GM18511 (cell line): ENCODE measurements at regions not wholly inside any gene's neighbourhood (a gene's known extent, or its start where the extent isn't known, plus 50 kb on each side); places are given as distances from the start of the nearest gene placed in this dataset.
A peak's percentile ranks its signal among the peaks of the same experiment; 100 is the strongest.

Source experiments
- ATAC-seq: cut with Tn5 transposase; IDR thresholded peaks from one replicate; pipeline ENCODE4 v1.9.1; 2021; ENCODE audit warnings: mild to moderate bottlenecking, moderate library complexity; ENCODE audit not compliant: unreplicated experiment

DNA sequence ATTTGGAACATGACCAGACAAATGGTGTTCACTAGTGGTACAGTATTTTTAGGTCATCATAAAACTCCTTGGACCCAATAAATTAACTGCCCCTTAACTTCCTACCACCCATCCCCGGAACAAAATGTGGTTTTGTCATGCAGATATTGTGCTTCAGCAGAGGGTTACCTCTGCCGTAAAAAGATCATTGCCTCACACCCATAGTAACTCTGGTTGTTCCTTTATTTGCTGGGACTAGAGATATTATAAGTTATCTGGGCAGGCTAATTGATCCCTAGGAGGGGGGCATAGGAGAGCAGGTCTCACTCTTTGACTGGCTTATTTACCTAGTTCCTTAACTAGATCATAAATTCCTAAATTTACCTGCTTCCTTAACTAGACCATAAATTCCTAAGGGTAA lies 1343.9 kb upstream of the CHAC2 start:
- ATAC-seq: no peak

GRCh38 chr2:52423111-52423510 lies 1344.5 kb upstream of the CHAC2 start:
- no peak for ATAC-seq

DNA sequence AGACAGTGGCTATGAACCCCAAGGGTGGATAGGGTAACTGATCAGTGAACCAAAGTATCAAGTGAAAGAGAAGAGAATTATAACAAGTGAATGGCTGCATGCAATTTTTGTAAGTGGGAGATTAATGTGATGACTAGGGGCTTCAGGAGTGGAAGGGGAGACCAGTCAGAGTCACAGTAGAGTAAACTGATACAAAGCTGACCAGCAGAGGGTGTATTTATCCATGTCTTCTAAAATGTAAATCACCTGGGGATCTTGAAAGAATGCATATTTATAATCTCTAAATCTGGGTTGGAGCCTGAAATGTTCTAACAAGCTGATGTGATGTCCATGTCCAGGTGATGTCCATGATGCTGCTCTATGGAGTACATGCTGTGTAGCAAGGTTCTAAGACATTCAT lies 1351.3 kb upstream of the CHAC2 start:
- no peak for ATAC-seq

GRCh38 chr2:52414561-52415295 lies 1352.9 kb upstream of the CHAC2 start:
- ATAC-seq: no peak

DNA sequence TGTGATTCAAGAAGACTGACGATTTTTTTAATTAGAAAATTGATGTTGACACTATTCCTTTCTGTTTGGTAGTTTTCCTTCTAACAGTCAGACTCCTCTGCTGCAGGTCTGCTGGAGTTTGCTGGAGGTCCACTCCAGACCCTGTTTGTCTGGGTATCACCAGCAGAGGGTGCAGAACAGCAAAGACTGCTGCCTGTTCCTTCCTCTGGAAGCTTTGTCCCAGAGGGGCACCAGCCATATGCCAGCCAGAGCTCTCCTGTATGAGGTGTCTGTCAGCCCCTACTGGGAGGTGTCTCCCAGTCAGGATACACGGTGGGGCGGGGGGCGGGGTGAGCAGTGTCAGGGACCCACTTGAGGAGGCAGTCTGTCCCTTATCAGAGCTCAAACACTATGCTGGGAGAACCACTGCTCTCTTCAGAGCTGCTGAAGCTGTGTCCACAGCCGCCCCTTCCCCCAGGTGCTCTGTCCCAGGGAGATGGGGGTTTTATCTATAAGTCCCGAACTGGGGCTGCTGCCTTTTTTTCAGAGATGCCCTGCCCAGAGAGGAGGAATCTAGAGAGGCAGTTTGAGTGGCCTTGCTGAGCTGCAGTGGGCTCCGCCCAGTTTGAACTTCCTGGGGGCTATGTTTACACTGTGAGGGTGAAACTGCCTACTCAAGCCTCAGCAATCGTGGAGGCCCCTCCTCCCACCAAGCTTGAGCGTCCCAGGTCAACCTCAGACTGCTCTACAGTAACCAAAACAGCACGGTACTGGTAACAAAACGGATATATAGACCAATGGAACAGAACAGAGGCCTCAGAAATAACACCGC lies 1358.1 kb upstream of the CHAC2 start:
- peak; percentile 87 for ATAC-seq

GRCh38 chr2:52405980-52406379 lies 1361.6 kb upstream of the CHAC2 start:
- no peak for ATAC-seq

DNA sequence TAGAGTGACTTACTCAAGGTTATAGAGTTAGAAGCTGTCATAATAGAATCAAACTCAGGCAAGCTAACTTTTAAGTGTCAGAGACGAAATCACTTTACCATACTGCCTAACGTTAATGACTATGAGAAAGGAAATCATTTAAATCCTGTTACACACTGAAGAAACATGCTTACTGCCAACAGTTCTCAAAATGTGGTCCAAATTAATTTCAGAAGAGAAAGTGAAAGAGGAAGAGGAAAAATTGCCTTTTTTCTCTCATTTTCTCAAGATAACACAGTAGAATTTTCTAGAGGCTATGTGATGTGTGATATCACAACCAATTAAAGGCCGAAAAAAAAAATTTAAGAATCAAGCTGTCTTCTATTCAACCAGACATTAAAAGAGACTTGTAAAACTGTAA lies 1362.7 kb upstream of the CHAC2 start:
- ATAC-seq: no peak

- no peak for ATAC-seq
Observed at GRCh38 chr2:52404046-52404445, 1363.6 kb upstream of the CHAC2 start.

- no peak for ATAC-seq
Observed at GRCh38 chr2:52402128-52402527, 1365.5 kb upstream of the CHAC2 start.

DNA sequence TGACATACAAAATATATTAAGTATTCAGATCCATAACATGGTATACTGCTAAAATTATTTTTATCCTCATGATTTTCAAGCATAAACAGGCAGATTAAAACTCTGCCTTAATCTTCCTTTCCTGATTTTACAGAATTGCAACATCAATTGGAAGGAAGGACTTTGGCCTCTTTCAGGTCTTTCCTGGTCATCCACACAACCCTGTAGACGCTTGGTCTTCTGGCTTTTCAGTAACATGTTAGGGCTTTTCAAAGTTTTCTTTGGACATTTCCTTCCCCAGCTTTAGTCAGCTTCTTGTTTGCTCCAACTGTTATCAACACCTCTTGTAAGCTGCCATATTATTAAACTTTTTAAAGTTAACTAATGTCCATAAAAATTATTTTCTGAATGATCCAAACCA lies 1364.9 kb upstream of the NRXN1 start:
- ATAC-seq: no peak

DNA sequence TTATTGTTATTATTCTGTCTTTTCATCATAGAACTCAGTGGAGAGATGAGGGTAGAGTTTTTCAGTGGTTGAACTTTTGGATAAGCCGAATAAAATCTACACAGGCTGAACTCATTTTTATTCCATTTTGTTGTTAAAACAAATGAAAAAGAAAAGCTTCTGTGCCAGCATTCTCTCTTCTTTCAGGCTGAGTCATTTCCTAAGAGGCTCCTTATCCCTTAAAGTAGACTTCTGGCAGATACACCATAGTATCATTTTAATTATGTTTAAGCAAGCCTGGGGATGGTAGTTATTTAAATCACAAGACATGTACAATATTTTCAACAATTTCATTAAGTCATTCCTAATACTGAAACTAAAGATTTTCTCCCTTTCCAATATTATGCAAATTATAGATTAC lies 1364.0 kb upstream of the NRXN1 start:
- no peak for ATAC-seq

DNA sequence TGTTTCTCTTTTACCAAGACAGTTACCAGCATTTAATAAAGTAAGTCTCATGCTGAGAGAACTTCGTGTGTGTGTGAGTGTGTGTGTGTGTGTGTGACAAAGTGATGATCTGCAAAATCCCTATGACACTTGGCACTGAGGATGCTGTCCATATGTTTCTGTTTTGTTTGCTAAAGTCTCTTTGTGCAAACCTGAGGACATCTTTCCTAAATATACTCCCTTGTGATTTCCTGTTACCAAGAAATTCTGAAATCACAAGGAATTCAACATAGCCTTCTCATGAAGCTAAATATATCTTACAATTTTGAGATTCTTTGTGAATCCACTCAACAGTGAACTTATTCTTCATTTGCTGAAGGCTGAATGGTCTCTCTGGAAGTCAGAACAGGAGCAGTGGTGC lies 1359.7 kb upstream of the NRXN1 start:
- ATAC-seq: no peak

- ATAC-seq: no peak
Observed at GRCh38 chr2:52390651-52391050, 1358.7 kb upstream of the NRXN1 start.

DNA sequence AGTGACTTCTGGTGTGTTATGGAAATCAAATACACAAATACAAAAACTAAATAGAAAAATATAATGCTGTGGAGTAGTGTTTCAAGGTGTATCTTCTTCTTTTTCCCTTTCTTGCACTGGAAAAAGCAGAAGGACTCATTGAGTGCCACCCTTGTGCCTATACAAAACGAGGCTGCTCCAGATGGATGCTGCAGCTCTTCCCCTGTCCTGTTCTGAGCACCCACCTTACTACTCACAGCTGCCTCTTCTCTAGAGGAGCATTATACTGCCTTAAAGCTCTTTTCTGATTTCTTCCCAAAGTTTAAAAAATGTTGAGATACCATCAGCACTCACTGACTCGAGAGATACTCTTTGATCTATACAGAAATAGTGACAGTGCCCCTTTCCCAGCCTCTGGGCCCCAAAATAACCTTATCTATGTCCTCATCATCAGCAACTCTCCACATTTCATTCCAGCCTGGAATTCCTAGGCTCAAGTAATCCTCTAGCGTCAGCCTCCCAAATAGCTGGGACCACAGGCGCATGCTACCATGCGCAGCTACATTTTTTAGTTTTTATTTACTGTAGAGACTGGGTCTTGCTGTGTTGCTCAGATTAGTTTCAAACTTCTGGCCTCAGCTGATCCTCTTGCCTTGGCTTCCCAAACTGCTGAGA lies 1356.1 kb upstream of the NRXN1 start:
- no peak for ATAC-seq

GRCh38 chr2:52386433-52387030 lies 1354.6 kb upstream of the NRXN1 start:
- ATAC-seq: no peak

DNA sequence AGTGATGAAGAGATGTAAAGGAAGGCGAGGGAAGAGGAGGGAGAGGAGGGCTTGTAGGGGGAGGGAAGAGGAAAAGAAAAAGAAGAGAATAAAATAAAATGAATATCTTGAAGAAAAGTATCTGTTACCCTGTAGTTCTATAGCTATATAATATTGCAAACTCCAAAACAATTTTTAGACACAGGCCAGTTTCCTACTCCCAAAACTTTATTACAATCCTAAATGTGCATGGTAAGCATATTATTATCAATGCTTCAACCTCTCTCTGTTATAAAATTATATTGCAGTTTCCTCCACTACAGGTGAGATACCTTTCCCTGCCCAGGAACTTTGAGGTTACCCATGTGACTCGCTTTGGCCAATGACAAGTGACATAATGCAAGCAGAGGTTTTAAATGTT lies 1351.6 kb upstream of the NRXN1 start:
- no peak for ATAC-seq

- no peak for ATAC-seq
Observed at GRCh38 chr2:52369178-52369577, 1337.2 kb upstream of the NRXN1 start.

- no peak for ATAC-seq
Observed at GRCh38 chr2:52368141-52368540, 1336.2 kb upstream of the NRXN1 start.

DNA sequence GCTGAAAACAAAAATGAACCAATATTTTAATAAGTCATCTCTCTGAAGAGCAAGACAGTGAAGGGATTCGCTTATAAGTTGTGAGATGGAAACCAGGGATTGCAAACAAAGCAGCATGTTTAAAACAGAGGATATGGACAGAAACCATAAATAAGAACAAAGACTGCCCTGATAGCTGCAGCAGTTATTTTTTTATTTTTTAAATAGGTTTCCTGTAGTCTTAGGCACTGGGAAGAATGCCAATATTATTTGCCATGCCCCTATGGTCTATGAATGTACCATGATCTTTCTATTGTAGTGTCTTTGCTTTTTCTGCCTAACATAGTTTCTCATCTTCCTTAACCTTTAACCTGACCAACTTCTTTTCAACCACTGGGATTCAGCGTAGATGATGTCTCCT lies 1334.0 kb upstream of the NRXN1 start:
- ATAC-seq: no peak

DNA sequence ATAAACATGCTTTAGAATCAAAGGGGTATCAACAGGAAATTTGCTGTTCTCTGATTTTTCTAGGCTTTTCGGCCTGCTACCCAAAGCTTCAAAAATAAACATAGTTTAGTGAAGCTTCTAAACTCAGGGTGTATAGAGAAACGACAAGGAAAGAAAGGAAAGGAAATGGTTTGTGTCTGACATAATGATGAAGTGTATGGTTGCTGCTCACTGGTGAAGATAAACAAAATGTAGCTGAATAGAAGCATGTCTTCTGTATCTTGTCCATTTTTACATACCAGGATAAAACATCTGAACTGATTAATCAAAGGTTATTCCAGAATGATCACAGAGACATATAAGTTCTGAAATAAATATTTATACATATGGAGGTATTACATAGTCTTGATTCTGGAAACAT lies 1324.6 kb upstream of the NRXN1 start:
- ATAC-seq: no peak

DNA sequence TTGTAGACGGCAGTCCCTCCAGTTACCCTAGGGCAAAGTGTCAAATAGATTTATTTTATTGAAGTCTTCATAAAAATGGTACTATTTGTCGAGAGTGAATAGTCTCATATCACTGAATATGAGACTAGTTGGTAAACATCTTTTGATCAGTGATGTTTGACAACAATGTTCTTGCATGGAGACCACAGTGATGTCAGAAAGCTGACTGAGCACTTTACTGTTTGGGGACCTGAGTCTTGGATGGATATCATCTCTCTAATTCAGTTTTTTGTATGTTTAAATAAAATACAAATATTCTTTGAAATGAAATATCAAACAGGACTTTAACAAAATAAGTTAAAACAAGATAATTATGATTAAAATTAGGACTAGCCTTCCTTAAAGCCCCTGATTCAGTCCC lies 1315.4 kb upstream of the NRXN1 start:
- no peak for ATAC-seq

DNA sequence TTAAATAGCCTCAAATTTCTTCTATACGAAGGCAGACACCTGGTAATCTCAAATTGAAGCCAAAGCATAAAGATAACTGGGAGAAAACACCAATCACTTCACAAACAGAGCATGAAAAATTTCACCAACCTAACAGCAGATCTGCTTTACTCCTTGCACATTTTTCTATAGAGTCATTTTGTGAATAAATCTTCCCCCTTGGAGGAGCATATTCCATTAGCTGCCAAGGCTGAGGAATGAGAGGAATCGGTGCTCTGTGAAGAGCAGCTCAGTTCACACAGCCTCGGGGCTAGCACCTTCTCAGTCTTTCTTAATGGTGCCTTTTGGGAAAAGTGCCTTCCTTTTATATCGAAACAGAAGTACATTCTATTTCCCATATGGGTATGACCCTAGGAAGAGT lies 1313.7 kb upstream of the NRXN1 start:
- no peak for ATAC-seq
